ENCODE measurements at regions not wholly inside any gene's neighbourhood (a gene's known extent, or its start where the extent isn't known, plus 50 kb on each side); places are given as distances from the start of the nearest gene placed in this dataset.

DNA sequence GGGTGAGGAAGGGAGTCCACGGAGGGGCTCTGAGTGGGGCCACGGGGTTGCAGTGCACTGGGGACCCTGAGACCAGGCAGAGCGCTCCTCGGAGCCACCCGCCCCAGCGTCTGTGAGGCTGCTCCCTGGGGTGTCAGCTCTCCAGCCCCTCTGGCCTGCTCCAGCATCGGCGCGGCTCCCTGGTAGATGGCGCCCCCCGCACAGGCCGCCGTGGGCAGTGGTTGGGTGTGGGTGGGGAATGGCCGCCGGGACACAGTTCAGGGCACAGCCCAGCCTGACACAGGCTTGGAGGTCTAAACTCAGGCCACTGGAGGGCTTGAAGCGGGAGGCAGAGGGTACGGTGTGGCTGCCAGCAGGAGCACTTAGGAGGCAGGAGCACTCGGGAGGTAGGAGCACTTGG lies 222.6 kb upstream of the PPP2R2D start:
- ATAC-seq (no peak), DNase-seq (ENCODE audit: low read depth, low spot score) (no peak), FAIRE-seq (no peak)
- H3K4me2 ChIP-seq (ENCODE audit: control insufficient read depth, insufficient read depth): no peak overlapping the region
- no peak overlapping the region for H2AFZ ChIP-seq (ENCODE audit: control insufficient read depth, low read depth, low read length)
- no peaks in the 10 kb centered on the region for H3K79me2 ChIP-seq (ENCODE audit: control insufficient read depth, insufficient read depth, low read length)
- intact Hi-C loops (cut with micrococcal nuclease; ENCODE audit: unreplicated experiment) (no loop called here), in situ Hi-C loops (cut with MboI) (no loop called here)
- no peaks in the 10 kb centered on the region for H4K20me1 ChIP-seq (ENCODE audit: control insufficient read depth, insufficient read depth)
- no peaks in the 10 kb centered on the region for H3K27me3 ChIP-seq (replicated peaks in 1 of 2; ENCODE audit: control insufficient read depth in 2 of 2, insufficient read depth in 2 of 2, low read length in 1 of 2)
- 51% methylated on average over 15 of the region's 18 CpGs for WGBS (ENCODE audit: insufficient coverage, insufficient replicate concordance, low lambda C conversion rate, missing lambda C conversion rate)
- H3K9me3 ChIP-seq (replicated peaks; ENCODE audit: control insufficient read depth, insufficient read depth, low read length): no peaks in the 10 kb centered on the region; the same call in 2 of the 3 replicates
- H3K36me3 ChIP-seq (ENCODE audit: control insufficient read depth in 2 of 2, insufficient read depth in 2 of 2, low read length in 1 of 2): no peaks in the 10 kb centered on the region
- SMC1A ChIA-PET (ENCODE audit: uncharacterized antibody, unreplicated experiment): no interaction called here
- no peak overlapping the region for H3K27ac ChIP-seq (ENCODE audit: control insufficient read depth, insufficient read depth)
- no peaks in the 10 kb centered on the region for H3K4me1 ChIP-seq (ENCODE audit: control insufficient read depth, insufficient read depth, low read length)
- H3K4me3 ChIP-seq: no peak overlapping the region
- POLR2A ChIA-PET: no interaction called here
- no peak overlapping the region for H3K9ac ChIP-seq (ENCODE audit: control insufficient read depth, insufficient read depth, low read length)
- no TSS peak for BruUV-seq (replicated peaks)
- RAD21 ChIA-PET (ENCODE audit: unreplicated experiment): no interaction called here
- CTCF ChIA-PET: no interaction called here
- TF ChIP-seq STAT1 (conservative IDR thresholded peaks at IDR 0.05) (no peak), CEBPZ (IDR thresholded peaks at IDR 0.05; ENCODE audit: low read depth, low read length) (no peak), PRDM15 (CRISPR knock-in tag; IDR thresholded peaks at IDR 0.05) (no peak), ZBTB33 (IDR thresholded peaks at IDR 0.05) (no peak), SREBF1 (IDR thresholded peaks at IDR 0.05; ENCODE audit: low read length) (no peak), RAD21 (IDR thresholded peaks at IDR 0.05; ENCODE audit: insufficient read depth, low read depth, low read length) (no peak), MXI1 (IDR thresholded peaks at IDR 0.05; ENCODE audit: low read depth, low read length) (no peak), CTCF (IDR thresholded peaks at IDR 0.05 in 2 of 3, conservative IDR thresholded peaks at IDR 0.05 in 1 of 3; ENCODE audit: control insufficient read depth in 2 of 3, extremely low read depth in 1 of 3, insufficient read depth in 1 of 3, low read depth in 3 of 3, low read length in 3 of 3) (no peak)
